Parathyroid adenoma (tissue), 2 donors: ENCODE measurements at regions not wholly inside any gene's neighbourhood (a gene's known extent, or its start where the extent isn't known, plus 50 kb on each side); places are given as distances from the start of the nearest gene placed in this dataset.

Experiments
- H2AFZ ChIP-seq: fragments of 300-600 bp; sonication (generic); one replicate; pipeline ENCODE4 v1.7.0; 2017; ENCODE audit warnings: antibody characterized with exemption, mild to moderate bottlenecking
- H3K27ac ChIP-seq: fragments of 300-600 bp; sonication (generic); one replicate; pipeline ENCODE4 v1.7.0; 2017
- H3K27me3 ChIP-seq: fragments of 300-600 bp; sonication (generic); one replicate; pipeline ENCODE4 v1.7.0; 2017; ENCODE audit warnings: low read length; ENCODE audit not compliant: control insufficient read depth, insufficient read depth
- H3K36me3 ChIP-seq: fragments of 300-600 bp; sonication (generic); one replicate; pipeline ENCODE4 v1.7.0; 2017; ENCODE audit warnings: low read length; ENCODE audit not compliant: control insufficient read depth, insufficient read depth
- H3K4me1 ChIP-seq: fragments of 300-600 bp; sonication (generic); one replicate; pipeline ENCODE4 v1.7.0; 2017; ENCODE audit warnings: control low read depth
- H3K4me2 ChIP-seq: fragments of 300-600 bp; sonication (generic); one replicate; pipeline ENCODE4 v1.7.0; 2017; ENCODE audit warnings: low read length
- H3K4me3 ChIP-seq: fragments of 300-600 bp; sonication (generic); one replicate; pipeline ENCODE4 v1.7.0; 2017; ENCODE audit warnings: low read depth, low read length
- H3K79me2 ChIP-seq: fragments of 300-600 bp; sonication (generic); one replicate; pipeline ENCODE4 v1.7.0; 2017; ENCODE audit warnings: control low read depth
- H3K9ac ChIP-seq: fragments of 300-600 bp; sonication (generic); one replicate; pipeline ENCODE4 v1.7.0; 2017; ENCODE audit warnings: mild to moderate bottlenecking
- H3K9me3 ChIP-seq: fragments of 300-600 bp; sonication (generic); one replicate; pipeline ENCODE4 v1.7.0; 2017; ENCODE audit warnings: low read length; ENCODE audit not compliant: control insufficient read depth
- CTCF ChIP-seq: fragments of 300-600 bp; sonication (generic); IDR thresholded peaks from one replicate; pipeline ENCODE4 v1.7.0; 2017; ENCODE audit warnings: antibody characterized with exemption, mild to moderate bottlenecking
- donor health status: primary hyperparathyroidism.

DNA sequence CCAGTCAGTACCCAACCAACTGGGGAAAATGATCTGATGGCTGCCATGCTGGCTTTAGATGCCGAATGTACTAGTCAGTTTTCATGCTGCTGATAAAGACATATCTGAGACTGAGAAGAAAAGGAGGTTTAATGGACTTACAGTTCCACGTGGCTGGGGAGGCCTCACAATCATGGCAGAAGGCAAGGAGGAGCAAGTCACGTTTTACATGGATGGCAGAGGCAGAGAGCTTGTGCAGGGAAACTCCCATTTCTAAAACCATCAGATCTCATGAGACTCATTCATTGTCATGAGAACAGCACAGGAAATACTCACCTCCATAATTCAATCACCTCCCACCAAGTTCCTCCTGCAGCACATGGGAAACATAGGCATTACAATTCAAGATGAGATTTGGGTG is 508.9 kb upstream of the NRP1 start:
- TF ChIP-seq CTCF, result no peak
- H3K4me2 ChIP-seq, result no peak overlapping the region

DNA sequence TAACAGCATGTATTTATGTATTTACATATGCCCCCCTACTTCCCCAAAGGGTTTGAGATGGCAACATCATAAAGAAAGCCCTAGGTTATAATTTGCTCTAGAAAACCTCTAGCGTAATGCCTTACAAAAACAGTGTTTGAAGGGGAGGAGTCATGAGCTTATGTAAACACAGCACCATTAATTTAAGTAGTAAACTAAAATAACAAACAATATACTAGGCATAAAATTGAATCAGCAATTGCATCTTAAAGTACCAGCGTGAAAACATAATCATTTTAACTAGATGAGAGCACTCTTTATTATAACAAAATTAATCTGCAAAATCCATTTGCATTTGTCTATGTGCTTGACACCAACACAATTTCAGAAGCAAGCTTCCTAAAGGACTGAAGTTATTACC is 507.2 kb upstream of the NRP1 start:
- no peak overlapping the region for H3K4me3 ChIP-seq
- no peaks in the 10 kb centered on the region for H3K79me2 ChIP-seq
- H3K9me3 ChIP-seq, result no peaks in the 10 kb centered on the region
- no peaks in the 10 kb centered on the region for H3K27me3 ChIP-seq
- H3K4me1 ChIP-seq, result no peaks in the 10 kb centered on the region
- H3K36me3 ChIP-seq, result no peaks in the 10 kb centered on the region
- H2AFZ ChIP-seq, result no peak overlapping the region
- no peak overlapping the region for H3K27ac ChIP-seq
- H3K4me2 ChIP-seq, result no peak overlapping the region
- no peak overlapping the region for H3K9ac ChIP-seq
- no peak for TF ChIP-seq CTCF

More for the DNA sequence above, 508.9 kb upstream of the NRP1 start:
- H3K4me1 ChIP-seq, result no peaks in the 10 kb centered on the region
- H3K9ac ChIP-seq, result no peak overlapping the region
- H2AFZ ChIP-seq, result no peak overlapping the region
- no peaks in the 10 kb centered on the region for H3K9me3 ChIP-seq
- H3K27ac ChIP-seq, result no peak overlapping the region
- H3K27me3 ChIP-seq, result no peaks in the 10 kb centered on the region
- H3K36me3 ChIP-seq, result no peaks in the 10 kb centered on the region
- H3K4me3 ChIP-seq, result no peak overlapping the region
- H3K79me2 ChIP-seq, result no peaks in the 10 kb centered on the region

DNA sequence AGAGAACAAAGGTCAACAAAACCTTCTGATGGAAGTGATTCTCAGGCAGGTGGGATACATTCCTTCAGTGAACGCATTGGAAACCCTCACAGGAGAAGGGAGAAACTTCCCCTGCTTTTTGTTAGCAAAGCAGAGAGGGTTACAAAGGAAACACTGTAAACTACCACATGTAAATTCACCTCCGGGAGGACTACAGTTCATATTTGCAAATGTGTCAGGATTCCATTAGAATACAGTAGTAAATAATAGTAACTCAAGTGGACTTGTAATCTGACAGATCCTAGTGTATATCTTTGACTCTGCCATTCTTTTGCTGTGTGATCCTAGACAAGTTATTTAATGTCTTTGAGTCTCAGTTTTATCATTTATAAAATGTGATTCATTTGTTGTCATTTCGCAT is 504.3 kb upstream of the NRP1 start:
- no peaks in the 10 kb centered on the region for H3K4me1 ChIP-seq
- H3K4me2 ChIP-seq, result no peak overlapping the region
- H2AFZ ChIP-seq, result no peak overlapping the region
- no peak overlapping the region for H3K4me3 ChIP-seq
- H3K27me3 ChIP-seq, result no peaks in the 10 kb centered on the region
- no peaks in the 10 kb centered on the region for H3K36me3 ChIP-seq
- no peaks in the 10 kb centered on the region for H3K79me2 ChIP-seq
- H3K27ac ChIP-seq, result no peak overlapping the region
- H3K9ac ChIP-seq, result no peak overlapping the region
- H3K9me3 ChIP-seq, result no peaks in the 10 kb centered on the region
- TF ChIP-seq CTCF, result no peak

GRCh38 chr10:33837736-33838135 is 503.3 kb upstream of the NRP1 start:
- no peaks in the 10 kb centered on the region for H3K27me3 ChIP-seq
- no peaks in the 10 kb centered on the region for H3K36me3 ChIP-seq
- TF ChIP-seq CTCF, result no peak
- no peaks in the 10 kb centered on the region for H3K4me1 ChIP-seq
- no peaks in the 10 kb centered on the region for H3K9me3 ChIP-seq
- no peaks in the 10 kb centered on the region for H3K79me2 ChIP-seq
- no peak overlapping the region for H3K4me2 ChIP-seq
- no peak overlapping the region for H2AFZ ChIP-seq
- H3K4me3 ChIP-seq, result no peak overlapping the region
- no peak overlapping the region for H3K9ac ChIP-seq
- no peak overlapping the region for H3K27ac ChIP-seq

- no peak for TF ChIP-seq CTCF
- H3K27me3 ChIP-seq, result no peaks in the 10 kb centered on the region
- H3K79me2 ChIP-seq, result no peaks in the 10 kb centered on the region
- no peak overlapping the region for H3K27ac ChIP-seq
- H3K4me3 ChIP-seq, result no peak overlapping the region
- H3K36me3 ChIP-seq, result no peaks in the 10 kb centered on the region
- no peak overlapping the region for H3K9ac ChIP-seq
- no peaks in the 10 kb centered on the region for H3K9me3 ChIP-seq
- no peaks in the 10 kb centered on the region for H3K4me1 ChIP-seq
- no peak overlapping the region for H3K4me2 ChIP-seq
- H2AFZ ChIP-seq, result no peak overlapping the region
Measured at GRCh38 chr10:33835556-33835955, 501.1 kb upstream of the NRP1 start.
